Activated T-helper 17 cell treated with anti-CD3 and anti-CD28 coated beads, Interleukin-2, amount 50 U/mL, for 72 hours (primary cell): ENCODE measurements at regions not wholly inside any gene's neighbourhood (a gene's known extent, or its start where the extent isn't known, plus 50 kb on each side); places are given as distances from the start of the nearest gene placed in this dataset.
"Not testable (repeated sequence)": the region's sequence is repeated elsewhere in the genome, so short reads cannot be mapped to it uniquely, and the experiment has no call there.

Source experiments
- ATAC-seq: fragments of 150-1000 bp; cut with Tn5 transposase; replicated peaks from 2 replicates; pipeline ENCODE4 v1.10.0; 2021; ENCODE audit warnings: mild to moderate bottlenecking, moderate library complexity
- H3K27ac Mint-ChIP-seq: one replicate; pipeline ENCODE4 v1.8.0; 2022; ENCODE audit warnings: mixed read lengths
- H3K27me3 Mint-ChIP-seq: one replicate; pipeline ENCODE4 v1.8.0; 2022; ENCODE audit warnings: mixed read lengths
- H3K36me3 Mint-ChIP-seq: one replicate; pipeline ENCODE4 v1.8.0; 2022; ENCODE audit warnings: low read depth, mild to moderate bottlenecking, mixed read lengths
- H3K4me1 Mint-ChIP-seq: one replicate; pipeline ENCODE4 v1.8.0; 2022; ENCODE audit warnings: mixed read lengths
- H3K4me3 Mint-ChIP-seq: one replicate; pipeline ENCODE4 v1.8.0; 2022; ENCODE audit warnings: mild to moderate bottlenecking, mixed read lengths
- H3K9me3 Mint-ChIP-seq: one replicate; pipeline ENCODE4 v1.8.0; 2022; ENCODE audit warnings: mixed read lengths

DNA sequence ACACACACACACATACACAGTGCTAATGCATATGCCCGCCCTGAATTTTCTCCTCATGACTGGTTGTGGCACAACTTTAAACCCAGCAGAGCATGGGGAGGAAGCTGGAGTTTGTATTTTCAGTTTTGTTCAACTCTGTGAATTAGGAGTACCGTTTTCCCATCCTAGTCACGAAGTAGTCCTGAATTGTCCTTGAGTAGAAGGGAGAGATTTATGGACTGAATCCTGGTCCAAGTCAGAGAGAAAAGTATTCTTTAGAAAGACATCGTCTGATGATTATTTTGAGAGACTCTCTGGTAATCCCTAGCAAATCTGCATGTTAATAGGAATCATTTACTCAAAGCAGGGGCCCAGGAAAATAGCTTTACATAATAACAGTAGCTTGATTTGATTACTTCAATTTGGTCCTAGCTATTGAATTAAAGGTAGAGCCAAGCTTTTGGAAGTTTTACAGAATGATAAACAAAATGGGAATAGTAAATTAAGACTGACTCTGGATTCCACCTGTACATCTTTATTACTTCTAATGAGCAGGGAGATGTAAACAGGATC, 60.5 kb upstream of the OLIG2 start:
- no peak for ATAC-seq
- Mint-ChIP-seq H3K4me3 (no peak overlapping the region), H3K27ac (no peak overlapping the region), H3K27me3 (peaks cover 16% of the 10 kb centered on the region), H3K36me3 (no peaks in the 10 kb centered on the region), H3K9me3 (no peaks in the 10 kb centered on the region), H3K4me1 (no peaks in the 10 kb centered on the region)

DNA sequence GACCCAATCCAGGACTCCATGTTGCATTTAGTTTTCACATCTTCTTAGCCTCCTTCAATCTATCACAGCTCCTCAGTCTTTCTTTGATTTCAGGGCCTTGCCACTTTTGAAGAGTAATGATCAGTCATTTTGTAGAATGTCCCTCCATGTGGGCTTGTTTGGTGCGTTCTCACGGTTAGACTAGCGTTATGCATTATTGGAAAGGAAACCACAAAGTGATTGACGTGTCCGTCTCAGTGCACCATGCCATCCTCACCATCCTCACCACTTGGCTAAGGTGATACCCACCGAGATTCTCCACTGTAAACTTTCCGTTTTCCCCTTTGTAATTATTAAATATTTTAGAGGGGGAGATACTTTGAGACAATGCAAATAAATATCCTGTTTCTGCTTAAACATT, 59.6 kb upstream of the OLIG2 start:
- H3K4me3 Mint-ChIP-seq: no peak overlapping the region

DNA sequence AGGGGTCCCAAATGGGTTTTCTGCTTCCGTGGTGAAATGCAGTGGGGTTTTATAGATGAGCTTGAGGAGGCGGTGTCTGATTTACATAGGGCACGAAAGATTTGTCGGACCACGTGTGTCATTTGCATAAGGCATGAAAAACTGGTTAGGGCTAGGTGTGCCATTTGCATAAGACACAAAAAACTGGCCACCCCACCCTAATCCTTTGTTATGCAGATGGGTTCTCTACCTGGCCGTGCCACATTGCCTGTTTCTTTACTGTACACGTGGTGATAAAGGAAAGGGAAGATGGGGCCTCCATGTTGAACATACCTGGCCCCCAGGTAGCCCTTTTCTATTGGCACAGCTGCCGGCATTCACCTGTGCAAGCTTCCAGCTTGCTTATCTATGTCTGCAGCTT, 57.6 kb upstream of the OLIG2 start:
- not testable (repeated sequence) for H3K4me3 Mint-ChIP-seq, H3K27ac Mint-ChIP-seq, H3K9me3 Mint-ChIP-seq, H3K4me1 Mint-ChIP-seq, ATAC-seq, H3K36me3 Mint-ChIP-seq, H3K27me3 Mint-ChIP-seq

More for the DNA sequence above, 59.6 kb upstream of the OLIG2 start:
- H3K4me1 Mint-ChIP-seq: no peaks in the 10 kb centered on the region
- no peaks in the 10 kb centered on the region for H3K9me3 Mint-ChIP-seq
- H3K27ac Mint-ChIP-seq: no peak overlapping the region
- H3K27me3 Mint-ChIP-seq: peaks cover 12% of the 10 kb centered on the region
- H3K36me3 Mint-ChIP-seq: no peaks in the 10 kb centered on the region
- no peak for ATAC-seq

DNA sequence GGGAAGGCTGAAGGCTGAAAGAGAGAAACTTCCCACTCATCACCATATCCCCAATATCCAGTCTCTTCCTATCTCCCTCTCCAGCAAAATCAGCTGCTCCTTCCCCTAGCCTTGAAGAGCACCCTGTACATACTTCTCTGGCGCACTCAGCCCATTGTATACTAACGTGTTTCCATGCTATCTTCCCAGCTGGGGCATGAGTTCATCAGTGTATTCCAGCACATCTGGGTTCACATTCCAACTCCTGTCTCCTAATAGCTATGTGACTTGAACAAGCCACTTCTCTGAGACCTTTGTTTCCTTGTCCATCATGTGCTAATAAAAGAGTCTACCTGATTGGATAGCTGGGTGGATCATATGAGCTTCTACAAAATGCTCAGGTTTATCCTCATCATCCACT, 51.1 kb upstream of the OLIG2 start:
- ATAC-seq: no peak
- Mint-ChIP-seq H3K4me1 (no peaks in the 10 kb centered on the region), H3K27ac (no peak overlapping the region), H3K27me3 (peaks cover 23% of the 10 kb centered on the region), H3K9me3 (no peaks in the 10 kb centered on the region), H3K36me3 (no peaks in the 10 kb centered on the region), H3K4me3 (no peak overlapping the region)

DNA sequence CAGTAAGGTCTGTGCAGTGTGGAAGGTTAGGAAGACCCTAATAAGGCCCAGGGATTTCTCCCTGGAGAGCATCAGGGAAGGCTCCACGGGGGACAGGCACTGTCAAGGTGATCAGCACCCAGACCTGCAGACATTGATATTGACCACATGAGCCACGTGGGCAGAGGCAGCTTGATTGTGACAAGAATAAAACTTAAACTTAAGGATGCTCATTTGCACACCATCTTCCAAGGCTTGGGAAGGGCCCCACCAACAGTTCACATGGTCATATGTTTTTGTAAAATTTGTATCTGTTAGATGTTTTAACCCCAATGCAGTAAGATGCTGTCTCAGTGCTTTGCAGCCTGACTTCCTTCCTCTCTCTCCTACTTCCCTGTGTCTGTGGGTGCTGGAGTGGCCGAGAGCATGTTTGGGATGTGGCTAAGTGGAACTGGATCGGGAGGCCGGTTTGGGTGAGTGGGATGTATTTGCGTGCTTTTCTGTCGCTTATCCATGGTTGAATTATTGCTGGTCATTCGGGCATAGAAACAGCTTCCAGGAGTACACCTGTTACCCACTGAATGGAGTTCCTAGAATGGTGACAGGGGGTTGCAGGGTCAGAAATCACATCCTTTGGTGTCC, 49.8 kb upstream of the OLIG2 start:
- no peaks in the 10 kb centered on the region for H3K36me3 Mint-ChIP-seq
- H3K4me1 Mint-ChIP-seq: no peaks in the 10 kb centered on the region
- H3K27ac Mint-ChIP-seq: no peak overlapping the region
- no peak overlapping the region for H3K4me3 Mint-ChIP-seq
- H3K27me3 Mint-ChIP-seq: peaks cover 27% of the 10 kb centered on the region
- no peaks in the 10 kb centered on the region for H3K9me3 Mint-ChIP-seq
- no peak for ATAC-seq
